Liver (tissue), 3 donors: ENCODE measurements at regions not wholly inside any gene's neighbourhood (a gene's known extent, or its start where the extent isn't known, plus 50 kb on each side); places are given as distances from the start of the nearest gene placed in this dataset.

ENCODE experiments used
- CTCF ChIP-seq: fragments of 150-350 bp; IDR thresholded peaks from 2 replicates; pipeline ENCODE4 v1.5.1; 2017; ENCODE audit warnings: improper control_type of control experiment, low read depth, low read length; ENCODE audit not compliant: missing input control
- RAD21 ChIP-seq, 2 donors: IDR thresholded peaks; 2 replicates each; pipeline ENCODE4 v1.6.1; 2016; ENCODE audit warnings: antibody characterized with exemption in 2 of 2, mild to moderate bottlenecking in 2 of 2
- ZBTB33 ChIP-seq: IDR thresholded peaks from 2 replicates; pipeline ENCODE4 v1.6.1; 2016; ENCODE audit warnings: antibody characterized with exemption
- TF ChIP-seq, protein P1 (sequence below): IDR thresholded peaks from 2 replicates; pipeline ENCODE4 v1.6.1; 2016; ENCODE audit warnings: antibody characterized with exemption
- donor health status: healthy.
- donor health status: healthy.

DNA sequence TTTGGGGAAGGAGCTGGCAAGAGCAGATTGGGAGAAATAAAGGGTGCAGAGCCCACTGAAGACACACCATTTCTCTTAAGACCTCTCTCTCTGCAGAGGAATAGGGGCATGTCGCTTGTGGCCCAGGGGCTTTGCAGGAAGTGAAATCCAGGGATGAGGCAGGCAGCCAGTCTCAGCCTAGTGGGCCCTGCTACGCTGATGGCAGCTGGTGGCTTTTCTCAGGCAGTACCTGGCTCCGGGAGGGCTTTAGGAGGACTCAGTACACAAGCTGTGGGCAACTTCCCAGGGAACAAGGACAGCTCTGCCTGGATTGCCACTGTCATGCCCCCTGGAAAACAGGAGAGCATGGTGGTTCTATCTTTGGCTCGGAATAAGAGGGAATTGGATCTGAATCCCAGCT is 76.2 kb upstream of the NEURL1B start:
- TF ChIP-seq CTCF (no peak), RAD21 (IDR thresholded peaks at IDR 0.05) (no peak), ZBTB33 (no peak)
- TF ChIP-seq, protein P1, sequence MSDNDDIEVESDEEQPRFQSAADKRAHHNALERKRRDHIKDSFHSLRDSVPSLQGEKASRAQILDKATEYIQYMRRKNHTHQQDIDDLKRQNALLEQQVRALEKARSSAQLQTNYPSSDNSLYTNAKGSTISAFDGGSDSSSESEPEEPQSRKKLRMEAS, result no peak
